Esophagus squamous epithelium (tissue), 4 donors: ENCODE measurements at regions not wholly inside any gene's neighbourhood (a gene's known extent, or its start where the extent isn't known, plus 50 kb on each side); places are given as distances from the start of the nearest gene placed in this dataset.

Source experiments
- CTCF ChIP-seq, 6 experiments: fragments of 450-650 bp in 4 of 6; fragments of 200-600 bp in 2 of 6; sonication (generic) in 2 of 6; IDR thresholded peaks; one replicate each; pipeline ENCODE4 v1.5.1; 2016 to 2019; ENCODE audit warnings: antibody characterized with exemption in 6 of 6, mild to moderate bottlenecking in 4 of 6, moderate library complexity in 4 of 6
- POLR2A ChIP-seq, 4 donors: fragments of 450-650 bp; IDR thresholded peaks; one replicate each; pipeline ENCODE4 v1.6.1; 2017; ENCODE audit warnings: antibody characterized with exemption in 4 of 4, mild to moderate bottlenecking in 4 of 4, moderate library complexity in 3 of 4

- TF ChIP-seq POLR2A (IDR thresholded peaks at IDR 0.05) (no peak), CTCF (IDR thresholded peaks at IDR 0.05) (no peak)
Observed at GRCh38 chr1:18018366-18018765, 89.2 kb upstream of the IGSF21 start.
